ENCODE measurements at regions not wholly inside any gene's neighbourhood (a gene's known extent, or its start where the extent isn't known, plus 50 kb on each side); places are given as distances from the start of the nearest gene placed in this dataset.

GRCh38 chr20:58056921-58057686 lies 171.3 kb downstream of the ANKRD60 start:
- H3K4me3 ChIP-seq (replicated peaks in 1 of 3; ENCODE audit: insufficient read depth in 1 of 3, low read depth in 1 of 3, low read length in 3 of 3), result no peak overlapping the region
- no peaks in the 10 kb centered on the region for H3K9me1 ChIP-seq (replicated peaks; ENCODE audit: control insufficient read depth, extremely low read depth, insufficient read depth, low read length)
- BruUV-seq (replicated peaks), result no TSS peak
- intact Hi-C loops (cut with micrococcal nuclease), result no loop called here
- TF ChIP-seq CTCF (IDR thresholded peaks at IDR 0.05; ENCODE audit: extremely low read depth in 1 of 2, insufficient read depth in 1 of 2, low read depth in 1 of 2, low read length in 2 of 2) (no peak), MAX (IDR thresholded peaks at IDR 0.05; ENCODE audit: insufficient read depth, insufficient read length) (no peak), POLR2AphosphoS5 (IDR thresholded peaks at IDR 0.05; ENCODE audit: insufficient read depth, low read depth, low read length) (no peak), MYC (IDR thresholded peaks at IDR 0.05; ENCODE audit: low read depth, low read length) (no peak), JUN (IDR thresholded peaks at IDR 0.05; ENCODE audit: borderline replicate concordance, insufficient read depth, insufficient read length, low read depth) (no peak), EZH2 (IDR thresholded peaks at IDR 0.05; ENCODE audit: borderline replicate concordance, low read depth, low read length, severe bottlenecking) (no peak), GATA2 (IDR thresholded peaks at IDR 0.05; ENCODE audit: insufficient read depth, insufficient read length, low read depth, low read length) (no peak)
- no peaks in the 10 kb centered on the region for H3K4me1 ChIP-seq (ENCODE audit: control insufficient read depth, extremely low read depth, insufficient read depth, low read length)
- H3K9ac ChIP-seq (replicated peaks; ENCODE audit: extremely low read depth, insufficient read depth, low read length), result no peak overlapping the region
- no peak overlapping the region for H3K27ac ChIP-seq (ENCODE audit: insufficient read depth, low read depth, low read length)
- no peaks in the 10 kb centered on the region for H3K36me3 ChIP-seq (ENCODE audit: control insufficient read depth in 2 of 2, extremely low read depth in 1 of 2, insufficient read depth in 2 of 2, low read length in 2 of 2)
- no peak overlapping the region for H2AFZ ChIP-seq (ENCODE audit: low read depth, low read length)
- H3K79me2 ChIP-seq (ENCODE audit: control insufficient read depth, insufficient read depth, low read length), result no peaks in the 10 kb centered on the region
- DNase-seq (ENCODE audit: low read depth, low spot score) (no peak), FAIRE-seq (no peak)
- H3K9me3 ChIP-seq (replicated peaks; ENCODE audit: control insufficient read depth, insufficient read depth, low read length), result no peaks in the 10 kb centered on the region
- H4K20me1 ChIP-seq (replicated peaks; ENCODE audit: control insufficient read depth, extremely low read depth, insufficient read depth, low read length), result no peaks in the 10 kb centered on the region
- CTCF ChIA-PET, result interaction anchor here (0.7 to 1.6 kb wide), 2 partner anchors 30 to 327 kb away, joined by 4 to 6 read pairs; no protein-coding TSS in a partner anchor
- dilution Hi-C loops (cut with MboI; ENCODE audit: extremely low pct_ligation_motif_present, low sequenced_read_pairs), result no loop called here
- H3K4me2 ChIP-seq (ENCODE audit: insufficient read depth, low read length), result no peak overlapping the region
- H3K27me3 ChIP-seq (ENCODE audit: control insufficient read depth in 2 of 2, insufficient read depth in 2 of 2, low read length in 2 of 2), result peaks cover 5 to 6% of the 10 kb centered on the region in 2 experiments
- POLR2A ChIA-PET, result no interaction called here
